ENCODE measurements at regions not wholly inside any gene's neighbourhood (a gene's known extent, or its start where the extent isn't known, plus 50 kb on each side); places are given as distances from the start of the nearest gene placed in this dataset.

GRCh38 chr7:27367179-27367932, 124.8 kb downstream of the EVX1 start:
- no peak for DNase-seq

- no peak for DNase-seq
Measured at GRCh38 chr7:27367933-27368549, 125.4 kb downstream of the EVX1 start.

- no peak for DNase-seq
Measured at GRCh38 chr7:27374958-27375841, 132.6 kb downstream of the EVX1 start.

- no peak for DNase-seq
Measured at GRCh38 chr7:27375958-27376357, 133.4 kb downstream of the EVX1 start.

- DNase-seq = no peak
Measured at GRCh38 chr7:27377988-27378387, 135.4 kb downstream of the EVX1 start.

- no peak for DNase-seq
Measured at GRCh38 chr7:27382307-27382706, 139.7 kb downstream of the EVX1 start.

GRCh38 chr7:27386581-27386980, 144.0 kb downstream of the EVX1 start:
- no peak for DNase-seq

- DNase-seq = no peak
Measured at GRCh38 chr7:27387864-27388263, 145.3 kb downstream of the EVX1 start.

GRCh38 chr7:27388561-27388960, 146.0 kb downstream of the EVX1 start:
- DNase-seq = no peak

GRCh38 chr7:27389496-27389895, 146.9 kb downstream of the EVX1 start:
- DNase-seq = no peak

- DNase-seq = no peak
Measured at GRCh38 chr7:27392477-27392876, 149.9 kb downstream of the EVX1 start.

GRCh38 chr7:27394871-27395270, 152.3 kb downstream of the EVX1 start:
- DNase-seq = no peak

- no peak for DNase-seq
Measured at GRCh38 chr7:27395626-27396025, 153.0 kb downstream of the EVX1 start.

GRCh38 chr7:27397503-27397902, 154.9 kb downstream of the EVX1 start:
- DNase-seq = no peak

GRCh38 chr7:27398851-27399250, 156.2 kb downstream of the EVX1 start:
- DNase-seq = no peak

GRCh38 chr7:27399791-27400567, 157.4 kb downstream of the EVX1 start:
- no peak for DNase-seq

GRCh38 chr7:27405780-27406179, 163.2 kb downstream of the EVX1 start:
- DNase-seq = no peak

- DNase-seq = no peak
Measured at GRCh38 chr7:27409311-27409710, 166.7 kb downstream of the EVX1 start.

- DNase-seq = no peak
Measured at GRCh38 chr7:27409776-27410175, 167.2 kb downstream of the EVX1 start.

GRCh38 chr7:27410812-27411544, 168.4 kb downstream of the EVX1 start:
- no peak for DNase-seq

- DNase-seq = no peak
Measured at GRCh38 chr7:27412164-27412563, 169.6 kb downstream of the EVX1 start.

- no peak for DNase-seq
Measured at GRCh38 chr7:27418541-27418940, 175.9 kb downstream of the EVX1 start.
